ENCODE measurements at regions not wholly inside any gene's neighbourhood (a gene's known extent, or its start where the extent isn't known, plus 50 kb on each side); places are given as distances from the start of the nearest gene placed in this dataset.

DNA sequence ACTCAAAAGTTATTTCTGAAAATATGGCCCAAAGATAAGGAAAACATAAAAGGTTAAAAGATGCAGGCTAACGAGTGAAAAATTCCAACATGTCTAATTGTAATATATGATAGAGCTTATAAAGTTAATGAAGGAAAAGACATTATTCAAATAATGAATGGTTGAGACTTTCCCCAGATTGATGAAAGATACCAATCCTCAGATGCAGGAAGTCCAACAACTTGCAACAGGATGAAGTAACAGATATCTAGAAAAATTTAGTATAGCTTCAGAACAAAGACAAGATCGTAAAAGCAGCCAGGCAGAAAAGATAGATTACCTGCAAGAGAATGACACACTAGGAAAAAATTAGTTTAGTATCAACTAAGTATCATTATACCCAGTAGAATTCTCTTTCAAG, 546.4 kb upstream of the PPP2R3A start:
- no peak for TF ChIP-seq POLR2A (IDR thresholded peaks at IDR 0.05)
- TF ChIP-seq, protein P1, sequence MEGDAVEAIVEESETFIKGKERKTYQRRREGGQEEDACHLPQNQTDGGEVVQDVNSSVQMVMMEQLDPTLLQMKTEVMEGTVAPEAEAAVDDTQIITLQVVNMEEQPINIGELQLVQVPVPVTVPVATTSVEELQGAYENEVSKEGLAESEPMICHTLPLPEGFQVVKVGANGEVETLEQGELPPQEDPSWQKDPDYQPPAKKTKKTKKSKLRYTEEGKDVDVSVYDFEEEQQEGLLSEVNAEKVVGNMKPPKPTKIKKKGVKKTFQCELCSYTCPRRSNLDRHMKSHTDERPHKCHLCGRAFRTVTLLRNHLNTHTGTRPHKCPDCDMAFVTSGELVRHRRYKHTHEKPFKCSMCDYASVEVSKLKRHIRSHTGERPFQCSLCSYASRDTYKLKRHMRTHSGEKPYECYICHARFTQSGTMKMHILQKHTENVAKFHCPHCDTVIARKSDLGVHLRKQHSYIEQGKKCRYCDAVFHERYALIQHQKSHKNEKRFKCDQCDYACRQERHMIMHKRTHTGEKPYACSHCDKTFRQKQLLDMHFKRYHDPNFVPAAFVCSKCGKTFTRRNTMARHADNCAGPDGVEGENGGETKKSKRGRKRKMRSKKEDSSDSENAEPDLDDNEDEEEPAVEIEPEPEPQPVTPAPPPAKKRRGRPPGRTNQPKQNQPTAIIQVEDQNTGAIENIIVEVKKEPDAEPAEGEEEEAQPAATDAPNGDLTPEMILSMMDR (IDR thresholded peaks at IDR 0.05): no peak

Measured in uterus (tissue), 2 donors.